A549 (cell line): ENCODE measurements at regions not wholly inside any gene's neighbourhood (a gene's known extent, or its start where the extent isn't known, plus 50 kb on each side); places are given as distances from the start of the nearest gene placed in this dataset.

Source experiments
- EHMT2 ChIP-seq: fragments of 200-600 bp; sonication (generic); IDR thresholded peaks from 2 replicates; pipeline ENCODE4 v1.6.1; 2016; ENCODE audit warnings: antibody characterized with exemption, low read depth, mild to moderate bottlenecking, moderate library complexity
- EP300 ChIP-seq, 2 experiments: fragments of >200 bp; sonication (Bioruptor Twin); formaldehyde crosslinking; IDR thresholded peaks; 2 replicates in 1 of 2; 3 replicates in 1 of 2; pipeline ENCODE4 v1.6.1; 2016 to 2017
- POLR2A ChIP-seq: IDR thresholded peaks from 2 replicates; pipeline ENCODE4 v1.6.1; 2012; ENCODE audit warnings: mild to moderate bottlenecking, low read length
- RAD21 ChIP-seq, 2 experiments: fragments of >200 bp in 1 of 2; sonication (Bioruptor Twin) in 1 of 2; formaldehyde crosslinking in 1 of 2; IDR thresholded peaks in 1 of 2; conservative IDR thresholded peaks in 1 of 2; 2 replicates in 1 of 2; 3 replicates in 1 of 2; pipeline ENCODE4 v1.6.1; 2012 to 2018; ENCODE audit warnings: inconsistent platforms in 1 of 2
- TF ChIP-seq, protein P1 (sequence below): fragments of >200 bp; sonication (Bioruptor Twin); formaldehyde crosslinking; IDR thresholded peaks from 3 replicates; pipeline ENCODE4 v1.5.1; 2016
- TF ChIP-seq, protein P2 (sequence below): IDR thresholded peaks from 2 replicates; pipeline ENCODE4 v1.6.1; 2012
- TF ChIP-seq, protein P3 (sequence below): IDR thresholded peaks from 2 replicates; pipeline ENCODE4 v1.6.1; 2012

DNA sequence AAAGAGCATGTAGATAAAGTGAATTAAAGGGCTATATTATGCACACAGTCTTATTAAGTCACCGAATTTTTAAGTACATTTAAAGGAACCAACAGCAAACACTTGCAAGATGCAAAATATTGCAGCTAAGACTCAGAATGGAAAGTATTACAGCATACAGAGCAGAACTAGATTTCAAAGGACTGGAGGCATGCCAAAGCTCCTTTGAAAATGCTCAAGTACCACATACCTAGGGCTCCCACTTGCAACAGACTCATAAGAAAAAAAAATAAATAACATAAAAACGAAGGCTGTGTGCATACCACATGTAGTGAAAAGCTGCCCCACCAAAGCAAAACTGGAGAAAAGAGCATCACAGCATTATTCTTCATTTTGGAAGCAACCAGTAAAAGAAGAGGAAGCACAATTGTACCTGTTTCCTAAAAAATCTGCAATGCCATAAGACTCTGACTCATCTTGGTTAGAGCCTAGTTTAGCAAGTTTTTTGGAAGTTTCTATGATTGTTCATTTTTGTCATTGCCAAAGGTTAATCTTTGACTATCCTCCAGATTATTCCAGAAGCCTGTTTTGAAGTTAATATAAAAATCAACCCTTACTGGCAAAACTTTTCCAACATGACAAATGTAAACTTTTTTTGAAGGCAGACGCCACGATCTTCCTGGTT lies 306.0 kb upstream of the COL3A1 start:
- TF ChIP-seq, protein P1, sequence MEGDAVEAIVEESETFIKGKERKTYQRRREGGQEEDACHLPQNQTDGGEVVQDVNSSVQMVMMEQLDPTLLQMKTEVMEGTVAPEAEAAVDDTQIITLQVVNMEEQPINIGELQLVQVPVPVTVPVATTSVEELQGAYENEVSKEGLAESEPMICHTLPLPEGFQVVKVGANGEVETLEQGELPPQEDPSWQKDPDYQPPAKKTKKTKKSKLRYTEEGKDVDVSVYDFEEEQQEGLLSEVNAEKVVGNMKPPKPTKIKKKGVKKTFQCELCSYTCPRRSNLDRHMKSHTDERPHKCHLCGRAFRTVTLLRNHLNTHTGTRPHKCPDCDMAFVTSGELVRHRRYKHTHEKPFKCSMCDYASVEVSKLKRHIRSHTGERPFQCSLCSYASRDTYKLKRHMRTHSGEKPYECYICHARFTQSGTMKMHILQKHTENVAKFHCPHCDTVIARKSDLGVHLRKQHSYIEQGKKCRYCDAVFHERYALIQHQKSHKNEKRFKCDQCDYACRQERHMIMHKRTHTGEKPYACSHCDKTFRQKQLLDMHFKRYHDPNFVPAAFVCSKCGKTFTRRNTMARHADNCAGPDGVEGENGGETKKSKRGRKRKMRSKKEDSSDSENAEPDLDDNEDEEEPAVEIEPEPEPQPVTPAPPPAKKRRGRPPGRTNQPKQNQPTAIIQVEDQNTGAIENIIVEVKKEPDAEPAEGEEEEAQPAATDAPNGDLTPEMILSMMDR, result no peak
- TF ChIP-seq POLR2A (no peak), EP300 (IDR thresholded peaks at IDR 0.05) (peak in 1 of 2 experiments; percentile 25; a peak in 1 of 5 replicates), RAD21 (conservative IDR thresholded peaks at IDR 0.05 in 1 of 2, IDR thresholded peaks at IDR 0.05 in 1 of 2) (no peak; a peak in 1 of 5 replicates), EHMT2 (no peak)
- TF ChIP-seq, protein P2, sequence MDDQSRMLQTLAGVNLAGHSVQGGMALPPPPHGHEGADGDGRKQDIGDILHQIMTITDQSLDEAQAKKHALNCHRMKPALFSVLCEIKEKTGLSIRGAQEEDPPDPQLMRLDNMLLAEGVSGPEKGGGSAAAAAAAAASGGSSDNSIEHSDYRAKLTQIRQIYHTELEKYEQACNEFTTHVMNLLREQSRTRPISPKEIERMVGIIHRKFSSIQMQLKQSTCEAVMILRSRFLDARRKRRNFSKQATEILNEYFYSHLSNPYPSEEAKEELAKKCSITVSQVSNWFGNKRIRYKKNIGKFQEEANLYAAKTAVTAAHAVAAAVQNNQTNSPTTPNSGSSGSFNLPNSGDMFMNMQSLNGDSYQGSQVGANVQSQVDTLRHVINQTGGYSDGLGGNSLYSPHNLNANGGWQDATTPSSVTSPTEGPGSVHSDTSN, result no peak
- TF ChIP-seq, protein P3, sequence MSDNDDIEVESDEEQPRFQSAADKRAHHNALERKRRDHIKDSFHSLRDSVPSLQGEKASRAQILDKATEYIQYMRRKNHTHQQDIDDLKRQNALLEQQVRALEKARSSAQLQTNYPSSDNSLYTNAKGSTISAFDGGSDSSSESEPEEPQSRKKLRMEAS, result no peak
